Activated CD8-positive, alpha-beta memory T cell treated with anti-CD3 and anti-CD28 coated beads, Interleukin-2, amount 50 U/mL, for 1 hour (primary cell): ENCODE measurements at regions not wholly inside any gene's neighbourhood (a gene's known extent, or its start where the extent isn't known, plus 50 kb on each side); places are given as distances from the start of the nearest gene placed in this dataset.

Experiments used
- DNase-seq: peaks from one replicate; pipeline ENCODE4 v3.0.0-alpha.2; 2020; ENCODE audit errors: extremely low read depth

- no peak for DNase-seq
Measured at GRCh38 chr19:29096896-29097295, 116.1 kb downstream of the UQCRFS1 start.

- DNase-seq: no peak
Measured at GRCh38 chr19:29093553-29093908, 119.4 kb downstream of the UQCRFS1 start.

- DNase-seq: no peak
Measured at GRCh38 chr19:29092712-29093552, 120.0 kb downstream of the UQCRFS1 start.

GRCh38 chr19:29090783-29091526 is 122.0 kb downstream of the UQCRFS1 start:
- no peak for DNase-seq

GRCh38 chr19:29089315-29089870 is 123.6 kb downstream of the UQCRFS1 start:
- no peak for DNase-seq

GRCh38 chr19:29088761-29089160 is 124.2 kb downstream of the UQCRFS1 start:
- DNase-seq: no peak

- no peak for DNase-seq
Measured at GRCh38 chr19:29086646-29087045, 126.3 kb downstream of the UQCRFS1 start.

- no peak for DNase-seq
Measured at GRCh38 chr19:29086182-29086581, 126.8 kb downstream of the UQCRFS1 start.

- DNase-seq: no peak
Measured at GRCh38 chr19:29085630-29086029, 127.3 kb downstream of the UQCRFS1 start.

GRCh38 chr19:29085206-29085605 is 127.7 kb downstream of the UQCRFS1 start:
- DNase-seq: no peak

- no peak for DNase-seq
Measured at GRCh38 chr19:29084266-29084665, 128.7 kb downstream of the UQCRFS1 start.

- DNase-seq: no peak
Measured at GRCh38 chr19:29083863-29084262, 129.1 kb downstream of the UQCRFS1 start.

GRCh38 chr19:29079356-29080032 is 133.5 kb downstream of the UQCRFS1 start:
- no peak for DNase-seq

GRCh38 chr19:29076963-29077362 is 136.0 kb downstream of the UQCRFS1 start:
- DNase-seq: no peak

GRCh38 chr19:29076161-29076560 is 136.8 kb downstream of the UQCRFS1 start:
- DNase-seq: no peak

- DNase-seq: no peak
Measured at GRCh38 chr19:29075149-29075548, 137.8 kb downstream of the UQCRFS1 start.

- no peak for DNase-seq
Measured at GRCh38 chr19:29074579-29074978, 138.4 kb downstream of the UQCRFS1 start.

- no peak for DNase-seq
Measured at GRCh38 chr19:29067831-29068230, 145.1 kb downstream of the UQCRFS1 start.

- DNase-seq: no peak
Measured at GRCh38 chr19:29062475-29063435, 150.2 kb downstream of the UQCRFS1 start.

GRCh38 chr19:29060813-29061364 is 152.1 kb downstream of the UQCRFS1 start:
- DNase-seq: no peak

- no peak for DNase-seq
Measured at GRCh38 chr19:29056535-29056934, 156.4 kb downstream of the UQCRFS1 start.
